Fibroblast of skin of back (primary cell): ENCODE measurements at regions not wholly inside any gene's neighbourhood (a gene's known extent, or its start where the extent isn't known, plus 50 kb on each side); places are given as distances from the start of the nearest gene placed in this dataset.

Source experiments
- DNase-seq: peaks from one replicate; pipeline ENCODE4 v3.0.0-alpha.2; 2013

- no peak for DNase-seq
Measured at GRCh38 chr5:59943452-59944113, 50.1 kb upstream of the PDE4D start.
